ENCODE measurements at regions not wholly inside any gene's neighbourhood (a gene's known extent, or its start where the extent isn't known, plus 50 kb on each side); places are given as distances from the start of the nearest gene placed in this dataset.

DNA sequence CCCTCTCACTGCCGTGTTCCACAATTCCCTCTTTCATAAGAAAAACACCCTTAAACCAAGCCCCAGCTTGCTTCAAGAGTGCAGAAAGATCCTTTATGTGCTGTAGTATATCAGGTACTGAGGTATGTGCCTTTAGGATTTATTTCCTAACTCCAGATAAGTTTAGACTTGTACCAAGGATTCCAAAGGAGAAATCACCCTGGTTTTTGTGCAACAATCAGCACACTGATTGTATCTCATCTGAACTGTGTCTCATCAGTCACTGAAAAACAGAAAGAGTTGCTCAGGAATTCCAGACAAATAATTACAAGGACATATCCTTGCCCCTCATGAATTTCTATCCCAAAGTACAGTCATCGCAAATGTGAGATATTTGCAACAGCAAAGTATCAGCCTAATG, 77.2 kb upstream of the PTPRZ1 start:
- Histone ChIP-seq H4K20me1 (ENCODE audit: insufficient read depth) (no peaks in the 10 kb centered on the region), H3K9me2 (no peaks in the 10 kb centered on the region), H3K4me3 (ENCODE audit: low read depth in 2 of 2, low read length in 1 of 2) (no peak overlapping the region), H3K9me3 (no peaks in the 10 kb centered on the region), H3F3A (replicated peaks; ENCODE audit: insufficient read depth) (no peaks in the 10 kb centered on the region), H3K27ac (ENCODE audit: low read depth in 2 of 2, low read length in 1 of 2) (no peak overlapping the region), H2AFZ (ENCODE audit: low read depth) (no peak overlapping the region), H3K79me2 (ENCODE audit: insufficient read depth) (no peaks in the 10 kb centered on the region), H3K27me3 (ENCODE audit: insufficient read depth) (no peaks in the 10 kb centered on the region), H3K4me2 (no peak overlapping the region), H3K9ac (no peak overlapping the region), H3K4me1 (ENCODE audit: control insufficient read depth in 1 of 2, insufficient read depth in 2 of 2, low read depth in 1 of 2, low read length in 1 of 2) (no peaks in the 10 kb centered on the region), H3K36me3 (replicated peaks in 1 of 2; ENCODE audit: control insufficient read depth in 1 of 2, insufficient read depth in 2 of 2, low read length in 1 of 2) (no peaks in the 10 kb centered on the region)
- TF ChIP-seq YY1 (IDR thresholded peaks at IDR 0.05; ENCODE audit: low read depth) = no peak
- ChIA-PET CTCF (interaction anchor here (0.9 kb wide), 1 partner anchor 14 kb away, joined by 3 read pairs; no protein-coding TSS in a partner anchor), POLR2A (no interaction called here)
- 32% methylated on average over 2 of the region's 2 CpGs for whole genome bisulfite sequencing (ENCODE audit: low lambda C conversion rate)
- no peak for DNase-seq

- no peaks in the 10 kb centered on the region for H3K9me2 ChIP-seq
- H3K4me1 ChIP-seq (ENCODE audit: control insufficient read depth in 1 of 2, insufficient read depth in 2 of 2, low read depth in 1 of 2, low read length in 1 of 2) = no peaks in the 10 kb centered on the region
- no peak for DNase-seq
- CTCF ChIA-PET = no interaction called here
- no peak overlapping the region for H2AFZ ChIP-seq (ENCODE audit: low read depth)
- H3K9me3 ChIP-seq = no peaks in the 10 kb centered on the region
- H3K27me3 ChIP-seq (ENCODE audit: insufficient read depth) = no peaks in the 10 kb centered on the region
- no peak overlapping the region for H3K4me3 ChIP-seq (ENCODE audit: low read depth in 2 of 2, low read length in 1 of 2)
- H3K4me2 ChIP-seq = no peak overlapping the region
- WGBS (ENCODE audit: low lambda C conversion rate) = under 1% methylated on average over 5 of the region's 5 CpGs
- no peak overlapping the region for H3K27ac ChIP-seq (ENCODE audit: low read depth in 2 of 2, low read length in 1 of 2)
- H3K36me3 ChIP-seq (replicated peaks in 1 of 2; ENCODE audit: control insufficient read depth in 1 of 2, insufficient read depth in 2 of 2, low read length in 1 of 2) = no peaks in the 10 kb centered on the region
- H3K9ac ChIP-seq = no peak overlapping the region
- H3F3A ChIP-seq (replicated peaks; ENCODE audit: insufficient read depth) = no peaks in the 10 kb centered on the region
- no peak for TF ChIP-seq REST (IDR thresholded peaks at IDR 0.05; ENCODE audit: low read depth, low read length)
- no peak for TF ChIP-seq YY1 (IDR thresholded peaks at IDR 0.05; ENCODE audit: low read depth)
- TF ChIP-seq RAD21 (IDR thresholded peaks at IDR 0.05; ENCODE audit: low read length) = no peak
- no peak for TF ChIP-seq ZBTB33 (IDR thresholded peaks at IDR 0.05; ENCODE audit: borderline replicate concordance, low read depth)
- no peak for TF ChIP-seq IRF3 (IDR thresholded peaks at IDR 0.05; ENCODE audit: low read depth, low read length)
- TF ChIP-seq EZH2phosphoT487 (IDR thresholded peaks at IDR 0.05; ENCODE audit: borderline replicate concordance, low read depth) = no peak
- TF ChIP-seq GATA2 (CRISPR knock-in tag; IDR thresholded peaks at IDR 0.05) = no peak
- TF ChIP-seq NRF1 (IDR thresholded peaks at IDR 0.05; ENCODE audit: low read depth, low read length) = no peak
- no peak for TF ChIP-seq JUND (IDR thresholded peaks at IDR 0.05)
- TF ChIP-seq GABPA (IDR thresholded peaks at IDR 0.05; ENCODE audit: low read depth) = no peak
- no peak for TF ChIP-seq MXI1 (IDR thresholded peaks at IDR 0.05; ENCODE audit: low read depth, low read length)
- no peak for TF ChIP-seq SMC3 (IDR thresholded peaks at IDR 0.05; ENCODE audit: low read depth, low read length)
- no peak for TF ChIP-seq CTCF (IDR thresholded peaks at IDR 0.05)
- no peak for TF ChIP-seq NFIC (IDR thresholded peaks at IDR 0.05; ENCODE audit: borderline replicate concordance)
- no peaks in the 10 kb centered on the region for H3K79me2 ChIP-seq (ENCODE audit: insufficient read depth)
- POLR2A ChIA-PET = no interaction called here
- no peaks in the 10 kb centered on the region for H4K20me1 ChIP-seq (ENCODE audit: insufficient read depth)
These were observed 79.2 kb upstream of the PTPRZ1 start for GRCh38 chr7:121793716-121794115.

Measured in SK-N-SH (cell line).